Stimulated activated CD4-positive, alpha-beta T cell treated with anti-CD3 and anti-CD28 coated beads, Interleukin-1b, Interleukin-23, amount 100 ng/mL, for 24 hours (primary cell): ENCODE measurements at regions not wholly inside any gene's neighbourhood (a gene's known extent, or its start where the extent isn't known, plus 50 kb on each side); places are given as distances from the start of the nearest gene placed in this dataset.
"Not testable (repeated sequence)": the region's sequence is repeated elsewhere in the genome, so short reads cannot be mapped to it uniquely, and the experiment has no call there.

ENCODE experiments used
- DNase-seq, 4 experiments: peaks; one replicate each; pipeline ENCODE4 v3.0.0-alpha.2; 2020; ENCODE audit warnings: low read depth in 4 of 4, low spot score in 1 of 4

GRCh38 chr1:196160066-196160795, 448.0 kb downstream of the KCNT2 start:
- no peak for DNase-seq

GRCh38 chr1:196155586-196155985, 452.7 kb downstream of the KCNT2 start:
- no peak for DNase-seq

- DNase-seq = no peak
Measured at GRCh38 chr1:196152975-196153374, 455.3 kb downstream of the KCNT2 start.

GRCh38 chr1:196152086-196152485, 456.2 kb downstream of the KCNT2 start:
- no peak for DNase-seq

- DNase-seq = no peak
Measured at GRCh38 chr1:196148367-196148970, 459.8 kb downstream of the KCNT2 start.

GRCh38 chr1:196147530-196147929, 460.7 kb downstream of the KCNT2 start:
- no peak for DNase-seq

- DNase-seq = not testable (repeated sequence)
Measured at GRCh38 chr1:196145151-196145550, 463.1 kb downstream of the KCNT2 start.

- DNase-seq = no peak
Measured at GRCh38 chr1:196144588-196144987, 463.7 kb downstream of the KCNT2 start.

- DNase-seq = no peak
Measured at GRCh38 chr1:196143602-196144342, 464.5 kb downstream of the KCNT2 start.

GRCh38 chr1:196142111-196142640, 466.1 kb downstream of the KCNT2 start:
- DNase-seq = no peak

- DNase-seq = no peak
Measured at GRCh38 chr1:196136396-196136795, 471.8 kb downstream of the KCNT2 start.

GRCh38 chr1:196131691-196132090, 476.5 kb downstream of the KCNT2 start:
- no peak for DNase-seq

GRCh38 chr1:196128835-196129234, 479.4 kb downstream of the KCNT2 start:
- no peak for DNase-seq

- no peak for DNase-seq
Measured at GRCh38 chr1:196121181-196121580, 487.1 kb downstream of the KCNT2 start.

GRCh38 chr1:196115646-196116045, 492.6 kb downstream of the KCNT2 start:
- no peak for DNase-seq

GRCh38 chr1:196114193-196114592, 494.0 kb downstream of the KCNT2 start:
- DNase-seq = no peak

GRCh38 chr1:196108990-196109389, 499.2 kb downstream of the KCNT2 start:
- DNase-seq = not testable (repeated sequence)

GRCh38 chr1:196105901-196106300, 502.3 kb downstream of the KCNT2 start:
- no peak for DNase-seq

- DNase-seq = no peak
Measured at GRCh38 chr1:196102826-196103225, 505.4 kb downstream of the KCNT2 start.

- no peak for DNase-seq
Measured at GRCh38 chr1:196098000-196098399, 510.2 kb downstream of the KCNT2 start.

GRCh38 chr1:196094821-196095220, 513.4 kb downstream of the KCNT2 start:
- no peak for DNase-seq
